ENCODE measurements at regions not wholly inside any gene's neighbourhood (a gene's known extent, or its start where the extent isn't known, plus 50 kb on each side); places are given as distances from the start of the nearest gene placed in this dataset.

DNA sequence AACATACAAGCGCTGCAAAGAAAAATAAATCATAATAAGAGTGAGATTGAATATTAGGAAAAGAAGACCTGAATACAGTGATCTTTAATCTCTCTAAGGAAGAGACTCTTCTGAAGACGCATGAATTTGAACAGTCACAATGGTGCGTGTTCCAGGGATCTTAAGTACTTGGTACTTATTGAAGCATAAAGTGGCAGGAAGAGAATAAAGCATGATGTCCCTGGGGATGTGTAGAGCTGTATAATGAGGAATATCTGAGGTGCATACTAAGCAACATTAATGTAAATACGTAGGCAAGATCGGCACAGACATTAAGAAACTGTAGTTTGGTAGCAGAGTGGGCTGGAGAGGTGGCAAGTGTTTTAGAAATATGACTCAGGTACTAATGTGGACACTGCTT is 246.2 kb upstream of the MCTP2 start:
- Mint-ChIP-seq H3K4me1 (no peaks in the 10 kb centered on the region), H3K9me3 (no peaks in the 10 kb centered on the region), H3K4me3 (no peak overlapping the region), H3K27ac (no peak overlapping the region), H3K27me3 (peaks cover 6% of the 10 kb centered on the region), H3K36me3 (ENCODE audit: low read depth) (no peaks in the 10 kb centered on the region)
- intact Hi-C loops (cut with micrococcal nuclease) = no loop called here
- POLR2A ChIA-PET = no interaction called here
- DNase-seq (no peak), ATAC-seq (ENCODE audit: low read depth) (no peak)
- TF ChIP-seq CTCF (IDR thresholded peaks at IDR 0.05) = no peak
- CTCF ChIA-PET = no interaction called here

- no peaks in the 10 kb centered on the region for H3K36me3 Mint-ChIP-seq (ENCODE audit: low read depth)
- DNase-seq (no peak), ATAC-seq (ENCODE audit: low read depth) (no peak)
- no peak overlapping the region for H3K4me3 Mint-ChIP-seq
- TF ChIP-seq CTCF (IDR thresholded peaks at IDR 0.05) = no peak
- intact Hi-C loops (cut with micrococcal nuclease) = no loop called here
- H3K4me1 Mint-ChIP-seq = no peaks in the 10 kb centered on the region
- ChIA-PET POLR2A (no interaction called here), CTCF (no interaction called here)
- H3K9me3 Mint-ChIP-seq = no peaks in the 10 kb centered on the region
- H3K27me3 Mint-ChIP-seq = peaks cover 6% of the 10 kb centered on the region
- H3K27ac Mint-ChIP-seq = no peak overlapping the region
Measured at GRCh38 chr15:93983526-93983925, 247.8 kb upstream of the MCTP2 start.

GRCh38 chr15:93982226-93982727 is 249.1 kb upstream of the MCTP2 start:
- intact Hi-C loops (cut with micrococcal nuclease) = no loop called here
- H3K4me1 Mint-ChIP-seq = no peaks in the 10 kb centered on the region
- peaks cover 6% of the 10 kb centered on the region for H3K27me3 Mint-ChIP-seq
- CTCF ChIA-PET = no interaction called here
- H3K9me3 Mint-ChIP-seq = no peaks in the 10 kb centered on the region
- ATAC-seq (ENCODE audit: low read depth) = no peak
- TF ChIP-seq CTCF (IDR thresholded peaks at IDR 0.05) = no peak
- H3K27ac Mint-ChIP-seq = no peak overlapping the region
- no peak for DNase-seq
- H3K4me3 Mint-ChIP-seq = no peak overlapping the region
- H3K36me3 Mint-ChIP-seq (ENCODE audit: low read depth) = no peaks in the 10 kb centered on the region
- POLR2A ChIA-PET = no interaction called here

GRCh38 chr15:93981706-93982105 is 249.7 kb upstream of the MCTP2 start:
- no peaks in the 10 kb centered on the region for H3K9me3 Mint-ChIP-seq
- TF ChIP-seq CTCF (IDR thresholded peaks at IDR 0.05) = no peak
- no peaks in the 10 kb centered on the region for H3K36me3 Mint-ChIP-seq (ENCODE audit: low read depth)
- POLR2A ChIA-PET = no interaction called here
- peaks cover 6% of the 10 kb centered on the region for H3K27me3 Mint-ChIP-seq
- no peaks in the 10 kb centered on the region for H3K4me1 Mint-ChIP-seq
- H3K4me3 Mint-ChIP-seq = no peak overlapping the region
- no peak overlapping the region for H3K27ac Mint-ChIP-seq
- CTCF ChIA-PET = no interaction called here
- intact Hi-C loops (cut with micrococcal nuclease) = no loop called here
- DNase-seq (no peak), ATAC-seq (ENCODE audit: low read depth) (no peak)

DNA sequence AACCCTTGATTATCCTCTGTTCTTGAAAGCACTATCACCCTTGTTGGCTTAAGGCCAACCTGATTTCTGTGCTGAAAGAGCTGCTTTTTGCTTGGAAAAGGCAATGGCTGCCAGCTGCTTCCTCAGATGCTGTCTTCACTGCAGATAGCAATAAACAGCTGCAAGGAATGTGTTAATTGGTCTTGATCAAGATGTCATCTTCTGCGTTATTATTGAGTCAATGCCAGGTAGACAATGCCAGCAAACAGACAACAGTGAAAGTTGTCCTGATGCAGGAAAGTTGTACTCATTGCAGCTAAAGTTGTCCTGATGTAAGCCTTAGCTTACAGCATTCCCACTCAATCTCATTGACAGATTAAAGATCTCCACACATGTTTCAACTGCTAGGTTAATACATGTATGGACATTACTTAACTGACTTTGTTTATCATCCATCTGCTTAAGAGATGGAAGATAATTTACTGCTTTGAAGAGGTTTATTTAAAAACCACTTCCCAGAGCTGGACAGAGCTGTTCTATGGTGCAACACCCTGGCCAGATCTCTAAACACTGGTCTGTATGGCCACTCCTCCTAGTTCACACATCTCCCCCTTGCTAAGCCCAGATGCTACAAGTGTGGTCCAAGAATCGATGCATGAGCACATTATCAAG is 251.0 kb upstream of the MCTP2 start:
- Mint-ChIP-seq H3K9me3 (no peaks in the 10 kb centered on the region), H3K27ac (no peak overlapping the region), H3K27me3 (peaks cover 2% of the 10 kb centered on the region), H3K4me3 (no peak overlapping the region), H3K4me1 (no peaks in the 10 kb centered on the region), H3K36me3 (ENCODE audit: low read depth) (no peaks in the 10 kb centered on the region)
- POLR2A ChIA-PET = no interaction called here
- intact Hi-C loops (cut with micrococcal nuclease) = no loop called here
- no peak for TF ChIP-seq CTCF (IDR thresholded peaks at IDR 0.05)
- DNase-seq (no peak), ATAC-seq (ENCODE audit: low read depth) (no peak)
- CTCF ChIA-PET = no interaction called here

All from activated B cell treated with CpG ODN at 0.5 μM for 24 hours (primary cell).